H9 (cell line): ENCODE measurements at regions not wholly inside any gene's neighbourhood (a gene's known extent, or its start where the extent isn't known, plus 50 kb on each side); places are given as distances from the start of the nearest gene placed in this dataset.

ENCODE experiments used
- DNase-seq: peaks from one replicate; pipeline ENCODE4 v3.0.0-alpha.2; 2017
- H2AFZ ChIP-seq: one replicate; pipeline ENCODE4 v1.6.1; 2013; ENCODE audit warnings: mild to moderate bottlenecking, low read length, control low read depth, moderate library complexity
- H2AK5ac ChIP-seq: 2 replicates; pipeline ENCODE4 v1.6.1; 2013; ENCODE audit warnings: low read length, control low read depth, mixed read lengths; ENCODE audit not compliant: insufficient read length
- H2BK120ac ChIP-seq: one replicate; pipeline ENCODE4 v1.6.1; 2013; ENCODE audit warnings: low read depth, mild to moderate bottlenecking, low read length, control low read depth, inconsistent platforms; ENCODE audit not compliant: poor library complexity, severe bottlenecking
- H2BK12ac ChIP-seq: 2 replicates; pipeline ENCODE4 v1.6.1; 2013; ENCODE audit warnings: low read length, control low read depth, mixed read lengths, low read depth; ENCODE audit not compliant: insufficient read length
- H2BK15ac ChIP-seq: 2 replicates; pipeline ENCODE4 v1.6.1; 2013; ENCODE audit warnings: low read depth, low read length, control low read depth
- H2BK20ac ChIP-seq: one replicate; pipeline ENCODE4 v1.6.1; 2013; ENCODE audit warnings: low read depth, mild to moderate bottlenecking, low read length, control low read depth, inconsistent platforms; ENCODE audit not compliant: poor library complexity, severe bottlenecking
- H2BK5ac ChIP-seq: 2 replicates; pipeline ENCODE4 v1.6.1; 2013; ENCODE audit warnings: low read length, control low read depth, mixed read lengths; ENCODE audit not compliant: insufficient read length
- H3K14ac ChIP-seq: 2 replicates; pipeline ENCODE4 v1.6.1; 2013; ENCODE audit warnings: low read length, control low read depth; ENCODE audit not compliant: insufficient read depth
- H3K18ac ChIP-seq: 2 replicates; pipeline ENCODE4 v1.6.1; 2013; ENCODE audit warnings: low read depth, mild to moderate bottlenecking, mixed read lengths, low read length, control low read depth; ENCODE audit not compliant: insufficient read length
- H3K23ac ChIP-seq: 2 replicates; pipeline ENCODE4 v1.6.1; 2013; ENCODE audit warnings: low read length, control low read depth, mixed read lengths, low read depth; ENCODE audit not compliant: insufficient read length
- H3K23me2 ChIP-seq: 2 replicates; pipeline ENCODE4 v1.6.1; 2013; ENCODE audit warnings: low read depth, mild to moderate bottlenecking, mixed read lengths, low read length, control low read depth; ENCODE audit not compliant: insufficient read length, poor library complexity, severe bottlenecking
- H3K27ac ChIP-seq: 2 replicates; pipeline ENCODE4 v1.5.1; 2013; ENCODE audit warnings: low read length, control low read depth, mixed read lengths, low read depth; ENCODE audit not compliant: insufficient read length
- H3K27me3 ChIP-seq: 2 replicates; pipeline ENCODE4 v1.6.1; 2013; ENCODE audit warnings: low read length, control low read depth, inconsistent platforms; ENCODE audit not compliant: insufficient read depth
- H3K4ac ChIP-seq: 2 replicates; pipeline ENCODE4 v1.6.1; 2013; ENCODE audit warnings: low read depth, mild to moderate bottlenecking, control low read depth, inconsistent platforms, low read length, moderate library complexity
- H3K4me1 ChIP-seq: 2 replicates; pipeline ENCODE4 v1.6.1; 2013; ENCODE audit warnings: low read length, control low read depth, inconsistent platforms; ENCODE audit not compliant: insufficient read depth
- H3K4me2 ChIP-seq: 2 replicates; pipeline ENCODE4 v1.6.1; 2013; ENCODE audit warnings: low read length, control low read depth, mixed read lengths; ENCODE audit not compliant: insufficient read length, insufficient read depth
- H3K56ac ChIP-seq: 2 replicates; pipeline ENCODE4 v1.6.1; 2013; ENCODE audit warnings: low read depth, mild to moderate bottlenecking, mixed read lengths, low read length, control low read depth; ENCODE audit not compliant: insufficient read length
- H3K79me1 ChIP-seq: 2 replicates; pipeline ENCODE4 v1.6.1; 2013; ENCODE audit warnings: low read depth, mild to moderate bottlenecking, moderate library complexity, low read length, control low read depth, inconsistent platforms; ENCODE audit not compliant: insufficient read depth, poor library complexity, severe bottlenecking
- H3K79me2 ChIP-seq: 2 replicates; pipeline ENCODE4 v1.6.1; 2013; ENCODE audit warnings: low read length, control low read depth, inconsistent platforms; ENCODE audit not compliant: insufficient read depth
- H3K9ac ChIP-seq: 2 replicates; pipeline ENCODE4 v1.6.1; 2013; ENCODE audit warnings: low read length, control low read depth, mixed read lengths; ENCODE audit not compliant: insufficient read length; ENCODE audit errors: extremely low read depth
- H3K9me3 ChIP-seq: one replicate; pipeline ENCODE4 v1.6.1; 2013; ENCODE audit warnings: low read depth, low read length, inconsistent platforms; ENCODE audit not compliant: control insufficient read depth
- H3T11ph ChIP-seq: one replicate; pipeline ENCODE4 v1.6.1; 2013; ENCODE audit warnings: mild to moderate bottlenecking, low read length, control low read depth, inconsistent platforms
- H4K20me1 ChIP-seq: one replicate; pipeline ENCODE4 v1.6.1; 2013; ENCODE audit not compliant: control insufficient read depth, insufficient read length, insufficient read depth
- H4K5ac ChIP-seq: 2 replicates; pipeline ENCODE4 v1.6.1; 2013; ENCODE audit warnings: low read depth, mild to moderate bottlenecking, mixed read lengths, low read length, control low read depth; ENCODE audit not compliant: insufficient read length
- H4K8ac ChIP-seq: replicated peaks from 2 replicates; pipeline ENCODE4 v1.6.1; 2013; ENCODE audit warnings: low read length, control low read depth, mixed read lengths, low read depth; ENCODE audit not compliant: insufficient read length
- H4K91ac ChIP-seq: 2 replicates; pipeline ENCODE4 v1.6.1; 2013; ENCODE audit warnings: low read depth, mild to moderate bottlenecking, moderate library complexity, mixed read lengths, low read length, control low read depth; ENCODE audit not compliant: insufficient read length
- H3K27ac Mint-ChIP-seq, 3 experiments: 2 replicates in 2 of 3; 3 replicates in 1 of 3; pipeline ENCODE4 v1.8.0; 2020 to 2021; ENCODE audit warnings: mixed read lengths in 3 of 3, mild to moderate bottlenecking in 1 of 3, moderate library complexity in 1 of 3
- H3K27me3 Mint-ChIP-seq: 2 replicates; pipeline ENCODE4 v1.8.0; 2021; ENCODE audit warnings: low read depth, mild to moderate bottlenecking, moderate library complexity, mixed read lengths
- H3K36me3 Mint-ChIP-seq, 3 experiments: 2 replicates in 2 of 3; 3 replicates in 1 of 3; pipeline ENCODE4 v1.8.0; 2020 to 2021; ENCODE audit warnings: low read depth in 3 of 3, mixed read lengths in 3 of 3; ENCODE audit not compliant: insufficient read depth in 1 of 3
- H3K4me1 Mint-ChIP-seq, 2 experiments: 2 replicates each; pipeline ENCODE4 v1.8.0; 2020; ENCODE audit warnings: mixed read lengths in 2 of 2
- H3K4me3 Mint-ChIP-seq, 2 experiments: 2 replicates in 1 of 2; 3 replicates in 1 of 2; pipeline ENCODE4 v1.8.0; 2020 to 2021; ENCODE audit warnings: mild to moderate bottlenecking in 2 of 2, mixed read lengths in 2 of 2, moderate library complexity in 1 of 2
- H3K9me3 Mint-ChIP-seq, 2 experiments: 2 replicates in 1 of 2; 3 replicates in 1 of 2; pipeline ENCODE4 v1.8.0; 2020; ENCODE audit warnings: mild to moderate bottlenecking in 2 of 2, mixed read lengths in 2 of 2, moderate library complexity in 1 of 2
- whole genome bisulfite sequencing: extraction: QIAGEN DNeasy Blood & Tissue Kit; methylation state at CpG from one replicate; pipeline ENCODE4 v1.1.7; 2013; ENCODE audit warnings: missing lambda C conversion rate, low lambda C conversion rate, mixed read lengths; ENCODE audit not compliant: insufficient read length; ENCODE audit errors: extremely low coverage; 5-methylcytosine and 5-hydroxymethylcytosine counted together
- TF ChIP-seq, protein P1 (sequence below): fragments of 200-600 bp; sonication (generic); conservative IDR thresholded peaks from 3 replicates; pipeline ENCODE4 v1.8.0; 2021; ENCODE audit warnings: antibody characterized with exemption, mild to moderate bottlenecking

DNA sequence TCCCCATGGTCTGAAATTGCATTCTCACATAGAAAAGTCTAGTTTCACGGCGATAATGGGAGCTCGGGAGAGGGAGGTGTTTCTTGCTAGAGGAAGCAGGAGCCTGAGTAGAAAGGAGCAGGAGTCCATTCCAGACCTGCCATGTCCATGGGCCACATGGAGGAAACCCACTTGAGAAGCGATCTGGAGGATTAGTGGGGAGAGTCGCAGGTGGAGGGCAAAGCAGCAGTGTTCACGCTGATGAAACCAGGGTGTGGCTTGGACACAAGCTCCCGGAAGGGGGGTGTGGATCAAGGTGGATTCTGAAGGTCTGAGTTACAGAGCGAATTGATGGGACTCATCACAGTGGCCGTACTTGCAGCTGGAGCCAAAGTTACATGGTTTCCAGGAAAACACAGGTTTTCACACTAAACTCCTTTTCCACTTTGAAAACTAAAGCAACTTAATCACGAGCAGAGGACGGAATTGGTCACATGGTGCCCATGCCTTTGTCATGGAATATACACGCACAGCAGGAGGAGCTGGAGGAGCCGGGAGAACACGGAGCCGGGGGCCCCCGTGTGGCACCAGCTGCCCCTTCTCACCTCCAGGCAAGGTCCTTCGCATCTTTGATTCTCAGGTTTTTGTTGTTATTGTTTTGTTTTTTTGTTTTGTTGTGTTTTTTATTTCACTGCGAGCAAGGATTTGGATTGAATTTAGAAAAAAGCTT, 255.1 kb upstream of the MYT1L start:
- H3K23me2 ChIP-seq, result no peaks in the 10 kb centered on the region
- H2AK5ac ChIP-seq, result no peak overlapping the region
- no CpG with 5 or more reads among the region's 18 CpGs for WGBS
- no peak for DNase-seq
- Mint-ChIP-seq H3K9me3 (no peaks in the 10 kb centered on the region), H3K27ac (no peak overlapping the region), H3K4me1 (peaks cover 14 to 15% of the 10 kb centered on the region in 2 experiments), H3K27me3 (peaks cover 7% of the 10 kb centered on the region), H3K36me3 (no peaks in the 10 kb centered on the region), H3K4me3 (no peak overlapping the region)
- H3K79me2 ChIP-seq, result no peaks in the 10 kb centered on the region
- H2BK12ac ChIP-seq, result no peak overlapping the region
- no peak overlapping the region for H3K56ac ChIP-seq
- H3K9me3 ChIP-seq, result no peaks in the 10 kb centered on the region
- H3K23ac ChIP-seq, result no peak overlapping the region
- no peak overlapping the region for H2BK120ac ChIP-seq
- H3T11ph ChIP-seq, result no peak overlapping the region
- H2BK20ac ChIP-seq, result no peak overlapping the region
- H3K18ac ChIP-seq, result no peak overlapping the region
- H2AFZ ChIP-seq, result no peak overlapping the region
- H3K79me1 ChIP-seq, result no peaks in the 10 kb centered on the region
- no peak overlapping the region for H4K91ac ChIP-seq
- H3K27ac ChIP-seq, result no peak overlapping the region
- H4K5ac ChIP-seq, result no peak overlapping the region
- no peaks in the 10 kb centered on the region for H3K27me3 ChIP-seq
- H3K4me2 ChIP-seq, result no peak overlapping the region
- no peak overlapping the region for H3K9ac ChIP-seq
- no peak overlapping the region for H4K8ac ChIP-seq
- peaks cover 4% of the 10 kb centered on the region; the same call in 1 of the 2 replicates for H3K4me1 ChIP-seq
- no peak overlapping the region for H3K4ac ChIP-seq
- H4K20me1 ChIP-seq, result no peaks in the 10 kb centered on the region
- no peak overlapping the region for H3K14ac ChIP-seq
- no peak overlapping the region for H2BK5ac ChIP-seq
- no peak overlapping the region for H2BK15ac ChIP-seq
- TF ChIP-seq, protein P1, sequence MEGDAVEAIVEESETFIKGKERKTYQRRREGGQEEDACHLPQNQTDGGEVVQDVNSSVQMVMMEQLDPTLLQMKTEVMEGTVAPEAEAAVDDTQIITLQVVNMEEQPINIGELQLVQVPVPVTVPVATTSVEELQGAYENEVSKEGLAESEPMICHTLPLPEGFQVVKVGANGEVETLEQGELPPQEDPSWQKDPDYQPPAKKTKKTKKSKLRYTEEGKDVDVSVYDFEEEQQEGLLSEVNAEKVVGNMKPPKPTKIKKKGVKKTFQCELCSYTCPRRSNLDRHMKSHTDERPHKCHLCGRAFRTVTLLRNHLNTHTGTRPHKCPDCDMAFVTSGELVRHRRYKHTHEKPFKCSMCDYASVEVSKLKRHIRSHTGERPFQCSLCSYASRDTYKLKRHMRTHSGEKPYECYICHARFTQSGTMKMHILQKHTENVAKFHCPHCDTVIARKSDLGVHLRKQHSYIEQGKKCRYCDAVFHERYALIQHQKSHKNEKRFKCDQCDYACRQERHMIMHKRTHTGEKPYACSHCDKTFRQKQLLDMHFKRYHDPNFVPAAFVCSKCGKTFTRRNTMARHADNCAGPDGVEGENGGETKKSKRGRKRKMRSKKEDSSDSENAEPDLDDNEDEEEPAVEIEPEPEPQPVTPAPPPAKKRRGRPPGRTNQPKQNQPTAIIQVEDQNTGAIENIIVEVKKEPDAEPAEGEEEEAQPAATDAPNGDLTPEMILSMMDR, result peak; percentile 34; the same call in 2 of the 3 replicates
